D721Med (cell line): ENCODE measurements at regions not wholly inside any gene's neighbourhood (a gene's known extent, or its start where the extent isn't known, plus 50 kb on each side); places are given as distances from the start of the nearest gene placed in this dataset.

Experiments
- DNase-seq: peaks from one replicate; pipeline ENCODE4 v3.0.0; 2011; ENCODE audit warnings: low spot score; ENCODE audit not compliant: insufficient read length
- FAIRE-seq: peaks from 2 replicates; lab custom pipeline; 2011; peaks lifted over from hg19 to GRCh38; lab: Jason Lieb, UNC
- TF ChIP-seq, protein P1 (sequence below): IDR thresholded peaks from 2 replicates; pipeline ENCODE4 v1.5.1; 2012; ENCODE audit warnings: mild to moderate bottlenecking, control low read depth; ENCODE audit not compliant: insufficient read depth; ENCODE audit errors: missing control alignments

DNA sequence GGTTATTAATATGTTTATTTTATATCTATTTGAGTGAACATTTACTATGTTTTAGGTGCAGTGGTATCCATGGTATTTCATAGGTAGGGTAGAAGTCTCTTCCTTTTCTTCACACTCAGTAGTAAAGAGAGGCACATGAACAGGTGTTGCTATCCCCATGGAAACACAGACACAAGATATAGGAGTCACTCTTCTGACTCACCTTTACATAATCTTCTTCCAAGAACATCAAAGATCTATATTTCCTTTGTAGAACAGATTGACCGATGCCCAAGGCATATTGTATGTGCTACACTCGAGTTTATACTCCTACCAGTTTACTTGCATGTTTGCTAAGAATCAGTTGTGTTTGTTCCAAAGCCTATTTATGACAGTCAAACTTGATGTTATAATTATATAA is 1997.4 kb downstream of the C4orf33 start:
- FAIRE-seq (no peak), DNase-seq (no peak)

DNA sequence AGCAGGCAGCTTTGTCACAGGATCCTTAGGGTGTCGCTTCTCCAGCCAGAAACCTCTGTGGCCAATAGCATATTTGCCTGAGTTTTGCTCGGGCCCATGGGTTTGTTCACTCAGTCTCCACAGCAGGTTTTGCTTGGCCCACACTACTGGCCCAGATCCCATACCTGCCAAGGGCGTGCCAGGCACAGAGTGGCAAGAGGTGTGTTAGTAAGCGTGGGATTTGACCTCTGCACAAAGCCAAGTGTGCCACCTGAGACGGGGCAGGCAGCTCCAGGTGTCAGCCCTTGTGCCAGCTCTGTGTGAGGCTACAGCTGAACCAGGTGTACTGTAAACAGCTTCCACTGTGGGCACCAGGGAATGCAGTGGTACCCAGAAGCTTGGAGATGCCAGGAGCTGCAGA is 2003.0 kb downstream of the C4orf33 start:
- no peak for DNase-seq
- FAIRE-seq, result no peak
- TF ChIP-seq, protein P1, sequence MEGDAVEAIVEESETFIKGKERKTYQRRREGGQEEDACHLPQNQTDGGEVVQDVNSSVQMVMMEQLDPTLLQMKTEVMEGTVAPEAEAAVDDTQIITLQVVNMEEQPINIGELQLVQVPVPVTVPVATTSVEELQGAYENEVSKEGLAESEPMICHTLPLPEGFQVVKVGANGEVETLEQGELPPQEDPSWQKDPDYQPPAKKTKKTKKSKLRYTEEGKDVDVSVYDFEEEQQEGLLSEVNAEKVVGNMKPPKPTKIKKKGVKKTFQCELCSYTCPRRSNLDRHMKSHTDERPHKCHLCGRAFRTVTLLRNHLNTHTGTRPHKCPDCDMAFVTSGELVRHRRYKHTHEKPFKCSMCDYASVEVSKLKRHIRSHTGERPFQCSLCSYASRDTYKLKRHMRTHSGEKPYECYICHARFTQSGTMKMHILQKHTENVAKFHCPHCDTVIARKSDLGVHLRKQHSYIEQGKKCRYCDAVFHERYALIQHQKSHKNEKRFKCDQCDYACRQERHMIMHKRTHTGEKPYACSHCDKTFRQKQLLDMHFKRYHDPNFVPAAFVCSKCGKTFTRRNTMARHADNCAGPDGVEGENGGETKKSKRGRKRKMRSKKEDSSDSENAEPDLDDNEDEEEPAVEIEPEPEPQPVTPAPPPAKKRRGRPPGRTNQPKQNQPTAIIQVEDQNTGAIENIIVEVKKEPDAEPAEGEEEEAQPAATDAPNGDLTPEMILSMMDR, result no peak

More for the DNA sequence above, 1997.4 kb downstream of the C4orf33 start:
- TF ChIP-seq, protein P1, result no peak

DNA sequence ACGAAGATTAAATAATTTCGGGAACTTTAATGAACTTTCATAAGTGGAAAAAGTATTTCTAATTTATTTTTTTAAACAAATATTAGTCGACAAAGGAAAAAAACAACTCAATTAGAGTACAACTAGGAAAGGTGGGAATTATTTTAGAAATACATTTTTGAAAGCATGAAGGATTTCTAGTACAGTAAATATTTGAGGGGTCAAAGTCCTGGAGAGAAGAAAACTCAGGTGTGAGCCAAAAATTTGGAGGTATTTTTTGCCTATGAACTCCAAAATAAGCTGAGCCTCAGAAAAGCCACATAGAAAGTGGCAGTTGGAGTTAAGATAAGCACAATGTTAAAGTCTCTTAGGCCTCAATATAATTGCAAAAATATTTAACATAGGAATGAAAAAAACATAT is 2017.3 kb downstream of the C4orf33 start:
- no peak for DNase-seq
- TF ChIP-seq, protein P1, result no peak
- no peak for FAIRE-seq

DNA sequence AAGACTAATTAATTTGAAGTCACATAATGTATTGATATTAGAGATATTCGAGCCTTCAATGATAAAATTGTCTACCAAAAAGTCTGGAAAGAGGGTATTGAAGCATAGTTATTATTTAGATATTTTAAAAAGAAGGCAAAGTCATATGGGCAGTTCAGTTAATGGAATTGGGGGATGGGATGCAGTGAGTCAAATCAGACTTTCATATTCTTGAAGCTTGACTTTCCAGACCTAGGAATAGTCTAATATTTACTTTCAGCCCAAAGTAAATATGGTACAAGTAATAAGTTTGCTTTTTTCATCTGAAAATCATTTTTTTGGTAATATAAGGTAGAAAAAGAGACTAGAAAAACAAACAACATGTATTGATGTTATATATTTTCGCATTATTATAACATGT is 2017.8 kb downstream of the C4orf33 start:
- TF ChIP-seq, protein P1, result no peak
- DNase-seq (no peak), FAIRE-seq (no peak)

DNA sequence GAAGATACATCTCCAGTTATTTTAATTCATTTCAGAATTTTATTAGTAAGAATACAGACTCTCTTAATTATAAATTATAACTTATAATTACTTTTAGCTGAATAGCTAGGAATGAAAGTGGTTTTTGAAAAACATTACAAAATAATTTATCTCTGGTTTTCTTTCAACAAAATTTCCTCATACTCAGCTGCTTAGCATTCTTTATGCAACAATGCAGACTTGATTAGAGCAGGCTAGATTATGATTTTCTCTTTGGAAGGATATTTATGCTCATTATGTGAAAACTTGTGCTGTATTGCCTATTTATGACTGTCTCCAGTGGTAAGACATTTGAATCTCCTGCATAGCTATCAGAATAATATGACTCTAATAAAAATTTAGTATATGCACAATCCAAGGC is 2023.7 kb downstream of the C4orf33 start:
- DNase-seq (no peak), FAIRE-seq (no peak)
- TF ChIP-seq, protein P1, result no peak

DNA sequence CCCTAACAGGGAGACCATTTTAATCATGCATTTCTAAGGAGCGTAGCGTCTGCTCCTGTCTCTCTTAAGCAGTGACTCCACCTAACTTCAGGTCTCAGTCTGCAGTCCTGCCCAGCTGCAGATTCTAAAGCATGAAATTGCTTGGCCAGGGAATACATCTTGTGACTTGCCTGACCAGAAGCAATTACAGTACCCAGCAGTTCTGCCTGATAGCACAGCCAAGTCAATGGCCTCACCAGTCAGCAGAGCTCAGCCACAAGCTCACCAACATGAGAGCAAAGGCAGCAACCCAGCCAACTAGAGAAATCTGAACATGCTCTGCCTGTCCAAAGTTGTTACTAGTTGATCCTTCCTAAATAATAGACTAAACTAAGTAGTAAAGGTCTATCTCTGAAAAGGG is 2011.9 kb upstream of the PCDH10 start:
- TF ChIP-seq, protein P1, result no peak
- no peak for DNase-seq
- FAIRE-seq, result no peak

DNA sequence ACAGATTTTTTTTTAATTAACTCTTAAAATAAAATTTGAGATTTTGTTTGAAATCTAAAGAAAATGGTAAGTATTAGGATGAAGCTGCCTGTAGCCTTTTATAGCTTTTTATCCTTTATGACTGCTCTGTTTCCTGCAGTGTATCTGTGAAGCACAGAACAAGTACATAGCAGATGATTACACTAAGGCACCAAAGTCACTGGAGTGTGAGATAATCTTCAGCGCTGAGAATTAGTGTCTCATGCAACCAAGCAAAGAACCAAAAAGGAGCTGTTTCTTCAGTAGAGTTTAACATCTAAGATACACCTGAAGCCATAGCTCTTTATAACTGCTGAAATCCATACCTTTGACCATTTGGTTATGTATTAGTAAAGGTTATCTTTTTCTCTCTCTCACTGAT is 1989.8 kb upstream of the PCDH10 start:
- TF ChIP-seq, protein P1, result no peak
- peak; percentile 25 for FAIRE-seq
- DNase-seq, result no peak
